Loucy (cell line): ENCODE measurements at regions not wholly inside any gene's neighbourhood (a gene's known extent, or its start where the extent isn't known, plus 50 kb on each side); places are given as distances from the start of the nearest gene placed in this dataset.

Experiments
- EZH2phosphoT487 ChIP-seq: fragments of 200-600 bp; IDR thresholded peaks from 2 replicates; pipeline ENCODE4 v1.6.1; 2018; ENCODE audit warnings: antibody characterized with exemption, mild to moderate bottlenecking, moderate library complexity, borderline replicate concordance
- TF ChIP-seq, protein P1 (sequence below): fragments of 200-600 bp; sonication (generic); conservative IDR thresholded peaks from 2 replicates; pipeline ENCODE4 v1.5.1; 2014; ENCODE audit warnings: mild to moderate bottlenecking, antibody characterized with exemption, low read length

DNA sequence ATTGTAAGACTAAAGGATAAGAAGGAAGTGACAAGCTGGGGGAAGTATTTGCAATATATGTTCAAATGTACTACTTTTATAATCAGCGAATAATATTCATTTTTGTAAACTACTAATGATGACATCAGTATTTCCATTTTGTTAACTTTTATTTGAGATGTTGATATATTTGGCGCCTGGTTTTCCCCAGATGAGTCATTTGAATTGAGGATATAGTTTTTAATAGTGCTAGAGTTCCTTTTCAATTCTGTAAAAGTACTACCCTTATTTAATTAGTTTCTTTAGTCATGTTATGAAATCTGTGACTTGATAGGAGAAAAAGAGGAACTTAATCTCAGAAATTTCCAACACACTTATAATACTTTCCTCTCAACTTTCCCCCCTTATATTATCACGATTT is 495.3 kb downstream of the IRS1 start:
- TF ChIP-seq, protein P1, sequence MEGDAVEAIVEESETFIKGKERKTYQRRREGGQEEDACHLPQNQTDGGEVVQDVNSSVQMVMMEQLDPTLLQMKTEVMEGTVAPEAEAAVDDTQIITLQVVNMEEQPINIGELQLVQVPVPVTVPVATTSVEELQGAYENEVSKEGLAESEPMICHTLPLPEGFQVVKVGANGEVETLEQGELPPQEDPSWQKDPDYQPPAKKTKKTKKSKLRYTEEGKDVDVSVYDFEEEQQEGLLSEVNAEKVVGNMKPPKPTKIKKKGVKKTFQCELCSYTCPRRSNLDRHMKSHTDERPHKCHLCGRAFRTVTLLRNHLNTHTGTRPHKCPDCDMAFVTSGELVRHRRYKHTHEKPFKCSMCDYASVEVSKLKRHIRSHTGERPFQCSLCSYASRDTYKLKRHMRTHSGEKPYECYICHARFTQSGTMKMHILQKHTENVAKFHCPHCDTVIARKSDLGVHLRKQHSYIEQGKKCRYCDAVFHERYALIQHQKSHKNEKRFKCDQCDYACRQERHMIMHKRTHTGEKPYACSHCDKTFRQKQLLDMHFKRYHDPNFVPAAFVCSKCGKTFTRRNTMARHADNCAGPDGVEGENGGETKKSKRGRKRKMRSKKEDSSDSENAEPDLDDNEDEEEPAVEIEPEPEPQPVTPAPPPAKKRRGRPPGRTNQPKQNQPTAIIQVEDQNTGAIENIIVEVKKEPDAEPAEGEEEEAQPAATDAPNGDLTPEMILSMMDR: no peak
- TF ChIP-seq EZH2phosphoT487: no peak
